Colonic mucosa (tissue), 4 donors: ENCODE measurements at regions not wholly inside any gene's neighbourhood (a gene's known extent, or its start where the extent isn't known, plus 50 kb on each side); places are given as distances from the start of the nearest gene placed in this dataset.
"Not testable (repeated sequence)": the region's sequence is repeated elsewhere in the genome, so short reads cannot be mapped to it uniquely, and the experiment has no call there.

Experiments
- DNase-seq: peaks from one replicate; pipeline ENCODE4 v3.0.0-alpha.2; 2020
- H3K27ac ChIP-seq: fragments of 200-600 bp; one replicate; pipeline ENCODE4 v1.8.0; 2021
- H3K27me3 ChIP-seq: fragments of 200-600 bp; one replicate; pipeline ENCODE4 v1.8.0; 2021
- H3K36me3 ChIP-seq: fragments of 200-600 bp; one replicate; pipeline ENCODE4 v1.8.0; 2021
- H3K4me1 ChIP-seq: fragments of 200-600 bp; one replicate; pipeline ENCODE4 v1.8.0; 2021; ENCODE audit warnings: mild to moderate bottlenecking
- H3K4me3 ChIP-seq: fragments of 200-600 bp; one replicate; pipeline ENCODE4 v1.8.0; 2021
- H3K9ac ChIP-seq, 2 donors: one replicate each; pipeline ENCODE4 v1.7.0; 2013; ENCODE audit warnings: control low read depth in 2 of 2, low read depth in 2 of 2, low read length in 2 of 2
- H3K9me3 ChIP-seq: fragments of 200-600 bp; one replicate; pipeline ENCODE4 v1.8.0; 2021
- CTCF ChIP-seq: fragments of 200-600 bp; IDR thresholded peaks from one replicate; pipeline ENCODE4 v1.8.0; 2022; ENCODE audit warnings: antibody characterized with exemption, mild to moderate bottlenecking
- intact Hi-C: fragments of 100-400 bp; cut with DNase I; formaldehyde crosslinking; loops from one replicate; pipeline ENCODE4 v1.14.1; 2022
- donor health status: healthy.
- donor health status: DM: no; HTN: no; CAD: no.
- donor health status: DM: no; HTN: no; CAD: no.

GRCh38 chr20:40908309-40908708, 120.3 kb upstream of the TOP1 start:
- no peak for TF ChIP-seq CTCF
- no peak for DNase-seq
- H3K4me3 ChIP-seq = no peak overlapping the region

GRCh38 chr20:40909489-40909888, 119.1 kb upstream of the TOP1 start:
- H3K9ac ChIP-seq, intact Hi-C loops, H3K27me3 ChIP-seq, H3K27ac ChIP-seq, DNase-seq, H3K4me1 ChIP-seq, H3K9me3 ChIP-seq, H3K4me3 ChIP-seq, H3K36me3 ChIP-seq: not testable (repeated sequence)

More at GRCh38 chr20:40908309-40908708, 120.3 kb upstream of the TOP1 start:
- H3K27me3 ChIP-seq = no peaks in the 10 kb centered on the region
- intact Hi-C loops = no loop called here
- no peak overlapping the region for H3K27ac ChIP-seq
- no peaks in the 10 kb centered on the region for H3K9me3 ChIP-seq
- no peak overlapping the region for H3K9ac ChIP-seq
- no peaks in the 10 kb centered on the region for H3K36me3 ChIP-seq
- H3K4me1 ChIP-seq = no peaks in the 10 kb centered on the region

- H3K4me1 ChIP-seq, H3K36me3 ChIP-seq, H3K27ac ChIP-seq, H3K4me3 ChIP-seq, DNase-seq, H3K9ac ChIP-seq, H3K27me3 ChIP-seq, intact Hi-C loops, H3K9me3 ChIP-seq: not testable (repeated sequence)
Measured at GRCh38 chr20:40910436-40910835, 118.2 kb upstream of the TOP1 start.

- intact Hi-C loops = not testable (repeated sequence)
Measured at GRCh38 chr20:40911152-40911551, 117.5 kb upstream of the TOP1 start.

GRCh38 chr20:40913224-40914185, 115.1 kb upstream of the TOP1 start:
- no peaks in the 10 kb centered on the region for H3K9me3 ChIP-seq
- H3K27ac ChIP-seq = no peak overlapping the region
- no peak for DNase-seq
- H3K9ac ChIP-seq = no peak overlapping the region
- intact Hi-C loops = no loop called here
- H3K27me3 ChIP-seq = no peaks in the 10 kb centered on the region
- H3K4me1 ChIP-seq = no peaks in the 10 kb centered on the region
- no peaks in the 10 kb centered on the region for H3K36me3 ChIP-seq
- TF ChIP-seq CTCF = no peak
- no peak overlapping the region for H3K4me3 ChIP-seq

More at GRCh38 chr20:40911152-40911551, 117.5 kb upstream of the TOP1 start:
- not testable (repeated sequence) for H3K9ac ChIP-seq, H3K27me3 ChIP-seq, H3K36me3 ChIP-seq, H3K9me3 ChIP-seq, DNase-seq, H3K27ac ChIP-seq, H3K4me1 ChIP-seq, H3K4me3 ChIP-seq

GRCh38 chr20:40915756-40916155, 112.9 kb upstream of the TOP1 start:
- DNase-seq = no peak
- Histone ChIP-seq H3K4me1 (no peaks in the 10 kb centered on the region), H3K9ac (no peak overlapping the region), H3K27me3 (no peaks in the 10 kb centered on the region), H3K36me3 (no peaks in the 10 kb centered on the region), H3K27ac (no peak overlapping the region), H3K4me3 (no peak overlapping the region), H3K9me3 (no peaks in the 10 kb centered on the region)
- intact Hi-C loops = no loop called here
- no peak for TF ChIP-seq CTCF

- Histone ChIP-seq H3K4me3 (no peak overlapping the region), H3K9me3 (no peaks in the 10 kb centered on the region), H3K36me3 (no peaks in the 10 kb centered on the region), H3K4me1 (no peaks in the 10 kb centered on the region), H3K27ac (no peak overlapping the region), H3K9ac (no peak overlapping the region), H3K27me3 (no peaks in the 10 kb centered on the region)
- intact Hi-C loops = no loop called here
- no peak for DNase-seq
- no peak for TF ChIP-seq CTCF
Measured at GRCh38 chr20:40916276-40916675, 112.3 kb upstream of the TOP1 start.
